WTC11 (cell line): ENCODE measurements at regions not wholly inside any gene's neighbourhood (a gene's known extent, or its start where the extent isn't known, plus 50 kb on each side); places are given as distances from the start of the nearest gene placed in this dataset.

ENCODE experiments used
- ATAC-seq: fragments of 200-7000 bp; cut with Tn5 transposase; 2 replicates; pipeline ENCODE4 v1.10.0; 2021; ENCODE audit warnings: mild to moderate bottlenecking, moderate library complexity
- CTCF ChIA-PET: fragments of 300-600 bp; sonication (Branson Sonifier 250); formaldehyde crosslinking; loops from one replicate; lab custom pipeline; 2021; ENCODE audit warnings: antibody characterized with exemption; lab: Charles Lee
- POLR2A ChIA-PET: fragments of 350-600 bp; sonication (Branson Sonifier 250); formaldehyde crosslinking; loops from one replicate; lab custom pipeline; 2021; ENCODE audit warnings: antibody characterized with exemption; lab: Charles Lee
- DNase-seq: peaks from one replicate; pipeline ENCODE4 v3.0.0; 2021; ENCODE audit warnings: low spot score
- H3K27ac Mint-ChIP-seq: 2 replicates; pipeline ENCODE4 v1.8.0; 2021; ENCODE audit warnings: mixed read lengths
- H3K27me3 Mint-ChIP-seq: 2 replicates; pipeline ENCODE4 v1.8.0; 2021; ENCODE audit warnings: low read depth, mild to moderate bottlenecking, moderate library complexity, mixed read lengths
- H3K36me3 Mint-ChIP-seq: 2 replicates; pipeline ENCODE4 v1.8.0; 2021; ENCODE audit warnings: mixed read lengths
- H3K4me1 Mint-ChIP-seq: 2 replicates; pipeline ENCODE4 v1.8.0; 2022; ENCODE audit warnings: mixed read lengths
- H3K4me3 Mint-ChIP-seq: 2 replicates; pipeline ENCODE4 v1.8.0; 2021; ENCODE audit warnings: mild to moderate bottlenecking, moderate library complexity, mixed read lengths
- H3K9me3 Mint-ChIP-seq: 2 replicates; pipeline ENCODE4 v1.8.0; 2021; ENCODE audit warnings: mixed read lengths
- ATF1 ChIP-seq: sonication (generic); formaldehyde crosslinking; IDR thresholded peaks from 2 replicates; pipeline ENCODE4 v1.8.1; 2023; ENCODE audit warnings: mild to moderate bottlenecking, moderate library complexity, missing genetic modification reagents
- ESRRA ChIP-seq: sonication (generic); formaldehyde crosslinking; IDR thresholded peaks from 2 replicates; pipeline ENCODE4 v1.8.1; 2022; ENCODE audit warnings: mild to moderate bottlenecking, missing genetic modification reagents, borderline replicate concordance
- FOXJ3 ChIP-seq: sonication (generic); formaldehyde crosslinking; IDR thresholded peaks from 2 replicates; pipeline ENCODE4 v1.9.0; 2021; ENCODE audit warnings: missing genetic modification reagents, mild to moderate bottlenecking, borderline replicate concordance
- GTF2I ChIP-seq: fragments of 250-450 bp; sonication (Bioruptor Pico); conservative IDR thresholded peaks from 2 replicates; pipeline ENCODE4 v1.4.0; 2021; ENCODE audit warnings: mild to moderate bottlenecking
- JAZF1 ChIP-seq: fragments of 250-450 bp; sonication (Bioruptor Pico); IDR thresholded peaks from 2 replicates; pipeline ENCODE4 v1.9.0; 2021; ENCODE audit warnings: moderate library complexity, mild to moderate bottlenecking, inconsistent platforms
- KAT7 ChIP-seq: sonication (generic); formaldehyde crosslinking; IDR thresholded peaks from 2 replicates; pipeline ENCODE4 v1.8.1; 2023; ENCODE audit warnings: missing genetic modification reagents, mild to moderate bottlenecking, borderline replicate concordance
- NR2C2 ChIP-seq: sonication (generic); formaldehyde crosslinking; IDR thresholded peaks from 2 replicates; pipeline ENCODE4 v1.8.0; 2022; ENCODE audit warnings: mild to moderate bottlenecking, missing genetic modification reagents
- NR3C1 ChIP-seq: sonication (generic); formaldehyde crosslinking; conservative IDR thresholded peaks from 2 replicates; pipeline ENCODE4 v1.8.1; 2023; ENCODE audit warnings: low read depth, mild to moderate bottlenecking, missing genetic modification reagents
- SMAD3 ChIP-seq: sonication (generic); formaldehyde crosslinking; IDR thresholded peaks from 2 replicates; pipeline ENCODE4 v1.8.0; 2022; ENCODE audit warnings: missing genetic modification reagents, mild to moderate bottlenecking, borderline replicate concordance
- SP1 ChIP-seq: sonication (generic); formaldehyde crosslinking; conservative IDR thresholded peaks from 2 replicates; pipeline ENCODE4 v1.8.1; 2022; ENCODE audit warnings: missing genetic modification reagents
- ZNF138 ChIP-seq: sonication (generic); formaldehyde crosslinking; conservative IDR thresholded peaks from 2 replicates; pipeline ENCODE4 v1.8.1; 2022; ENCODE audit warnings: mild to moderate bottlenecking, moderate library complexity, missing genetic modification reagents
- ZNF219 ChIP-seq: sonication (generic); formaldehyde crosslinking; IDR thresholded peaks from 2 replicates; pipeline ENCODE4 v1.8.0; 2023; ENCODE audit warnings: missing genetic modification reagents, mild to moderate bottlenecking, borderline replicate concordance
- ZNF232 ChIP-seq: sonication (generic); formaldehyde crosslinking; IDR thresholded peaks from 2 replicates; pipeline ENCODE4 v1.8.0; 2022; ENCODE audit warnings: mild to moderate bottlenecking, missing genetic modification reagents
- ZNF263 ChIP-seq: sonication (generic); formaldehyde crosslinking; IDR thresholded peaks from 2 replicates; pipeline ENCODE4 v1.8.1; 2022; ENCODE audit warnings: low read depth, mild to moderate bottlenecking, moderate library complexity, missing genetic modification reagents
- TF ChIP-seq, protein P1 (sequence below): sonication (generic); formaldehyde crosslinking; IDR thresholded peaks from 2 replicates; pipeline ENCODE4 v1.8.1; 2022; ENCODE audit warnings: mild to moderate bottlenecking, missing genetic modification reagents, moderate library complexity, borderline replicate concordance
- TF ChIP-seq, protein P2 (sequence below): sonication (generic); formaldehyde crosslinking; IDR thresholded peaks from 2 replicates; pipeline ENCODE4 v1.8.0; 2022; ENCODE audit warnings: mild to moderate bottlenecking, missing genetic modification reagents
- TF ChIP-seq, protein P3 (sequence below): fragments of 250-450 bp; sonication (Bioruptor Pico); IDR thresholded peaks from 2 replicates; pipeline ENCODE4 v1.8.0; 2021; ENCODE audit warnings: mild to moderate bottlenecking
- TF ChIP-seq, protein P4 (sequence below): sonication (generic); formaldehyde crosslinking; IDR thresholded peaks from 2 replicates; pipeline ENCODE4 v1.8.0; 2023; ENCODE audit warnings: missing genetic modification reagents
- TF ChIP-seq, protein P5 (sequence below): fragments of 250-450 bp; sonication (Bioruptor Pico); conservative IDR thresholded peaks from 2 replicates; pipeline ENCODE4 v1.9.0; 2021; ENCODE audit warnings: mild to moderate bottlenecking
- TF ChIP-seq, protein P6 (sequence below): sonication (generic); formaldehyde crosslinking; IDR thresholded peaks from 2 replicates; pipeline ENCODE4 v1.8.1; 2023; ENCODE audit warnings: mild to moderate bottlenecking, missing genetic modification reagents, moderate library complexity
- TF ChIP-seq, protein P7 (sequence below): sonication (generic); formaldehyde crosslinking; conservative IDR thresholded peaks from 2 replicates; pipeline ENCODE4 v1.8.1; 2022; ENCODE audit warnings: mild to moderate bottlenecking, missing genetic modification reagents
- TF ChIP-seq, protein P8 (sequence below): sonication (generic); formaldehyde crosslinking; IDR thresholded peaks from 2 replicates; pipeline ENCODE4 v1.8.1; 2023; ENCODE audit warnings: mild to moderate bottlenecking, missing genetic modification reagents

DNA sequence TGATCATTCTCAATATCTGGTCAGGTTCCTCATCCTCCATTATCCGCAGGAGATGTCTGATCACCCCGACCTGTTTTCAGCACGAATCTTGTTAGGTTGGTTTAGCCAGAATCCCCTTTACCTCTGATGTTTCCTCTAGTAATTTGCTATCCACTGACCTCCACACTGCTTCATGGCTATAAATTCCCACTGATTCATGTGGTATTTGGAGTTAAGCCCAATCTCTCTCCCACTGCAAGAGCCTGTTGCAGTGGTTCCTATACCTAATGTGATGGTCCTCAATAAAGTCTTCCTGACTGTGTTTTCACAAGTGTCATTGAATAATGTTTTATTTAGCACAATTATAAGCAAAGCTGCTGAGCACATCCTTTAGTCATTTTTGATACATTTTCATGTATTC, 124.8 kb upstream of the CNTN3 start:
- no peak for DNase-seq
- TF ChIP-seq SP1 (CRISPR knock-in tag) (no peak), GTF2I (CRISPR knock-in tag) (no peak), KAT7 (CRISPR knock-in tag) (no peak), ESRRA (CRISPR knock-in tag) (no peak), SMAD3 (no peak), ZNF263 (CRISPR knock-in tag) (no peak)
- TF ChIP-seq, protein P1, sequence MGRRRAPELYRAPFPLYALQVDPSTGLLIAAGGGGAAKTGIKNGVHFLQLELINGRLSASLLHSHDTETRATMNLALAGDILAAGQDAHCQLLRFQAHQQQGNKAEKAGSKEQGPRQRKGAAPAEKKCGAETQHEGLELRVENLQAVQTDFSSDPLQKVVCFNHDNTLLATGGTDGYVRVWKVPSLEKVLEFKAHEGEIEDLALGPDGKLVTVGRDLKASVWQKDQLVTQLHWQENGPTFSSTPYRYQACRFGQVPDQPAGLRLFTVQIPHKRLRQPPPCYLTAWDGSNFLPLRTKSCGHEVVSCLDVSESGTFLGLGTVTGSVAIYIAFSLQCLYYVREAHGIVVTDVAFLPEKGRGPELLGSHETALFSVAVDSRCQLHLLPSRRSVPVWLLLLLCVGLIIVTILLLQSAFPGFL (CRISPR knock-in tag): no peak
- TF ChIP-seq, protein P2, sequence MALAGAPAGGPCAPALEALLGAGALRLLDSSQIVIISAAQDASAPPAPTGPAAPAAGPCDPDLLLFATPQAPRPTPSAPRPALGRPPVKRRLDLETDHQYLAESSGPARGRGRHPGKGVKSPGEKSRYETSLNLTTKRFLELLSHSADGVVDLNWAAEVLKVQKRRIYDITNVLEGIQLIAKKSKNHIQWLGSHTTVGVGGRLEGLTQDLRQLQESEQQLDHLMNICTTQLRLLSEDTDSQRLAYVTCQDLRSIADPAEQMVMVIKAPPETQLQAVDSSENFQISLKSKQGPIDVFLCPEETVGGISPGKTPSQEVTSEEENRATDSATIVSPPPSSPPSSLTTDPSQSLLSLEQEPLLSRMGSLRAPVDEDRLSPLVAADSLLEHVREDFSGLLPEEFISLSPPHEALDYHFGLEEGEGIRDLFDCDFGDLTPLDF (CRISPR knock-in tag): no peak
- TF ChIP-seq, protein P3, sequence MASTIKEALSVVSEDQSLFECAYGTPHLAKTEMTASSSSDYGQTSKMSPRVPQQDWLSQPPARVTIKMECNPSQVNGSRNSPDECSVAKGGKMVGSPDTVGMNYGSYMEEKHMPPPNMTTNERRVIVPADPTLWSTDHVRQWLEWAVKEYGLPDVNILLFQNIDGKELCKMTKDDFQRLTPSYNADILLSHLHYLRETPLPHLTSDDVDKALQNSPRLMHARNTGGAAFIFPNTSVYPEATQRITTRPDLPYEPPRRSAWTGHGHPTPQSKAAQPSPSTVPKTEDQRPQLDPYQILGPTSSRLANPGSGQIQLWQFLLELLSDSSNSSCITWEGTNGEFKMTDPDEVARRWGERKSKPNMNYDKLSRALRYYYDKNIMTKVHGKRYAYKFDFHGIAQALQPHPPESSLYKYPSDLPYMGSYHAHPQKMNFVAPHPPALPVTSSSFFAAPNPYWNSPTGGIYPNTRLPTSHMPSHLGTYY (CRISPR knock-in tag): no peak
- CTCF ChIA-PET: no interaction called here
- POLR2A ChIA-PET: no interaction called here
- H3K27me3 Mint-ChIP-seq: no peaks in the 10 kb centered on the region
- H3K9me3 Mint-ChIP-seq: no peaks in the 10 kb centered on the region
- H3K36me3 Mint-ChIP-seq: no peaks in the 10 kb centered on the region
- no peak for ATAC-seq
- peaks cover 5% of the 10 kb centered on the region for H3K4me1 Mint-ChIP-seq
- H3K27ac Mint-ChIP-seq: no peak overlapping the region
- no peak overlapping the region for H3K4me3 Mint-ChIP-seq

DNA sequence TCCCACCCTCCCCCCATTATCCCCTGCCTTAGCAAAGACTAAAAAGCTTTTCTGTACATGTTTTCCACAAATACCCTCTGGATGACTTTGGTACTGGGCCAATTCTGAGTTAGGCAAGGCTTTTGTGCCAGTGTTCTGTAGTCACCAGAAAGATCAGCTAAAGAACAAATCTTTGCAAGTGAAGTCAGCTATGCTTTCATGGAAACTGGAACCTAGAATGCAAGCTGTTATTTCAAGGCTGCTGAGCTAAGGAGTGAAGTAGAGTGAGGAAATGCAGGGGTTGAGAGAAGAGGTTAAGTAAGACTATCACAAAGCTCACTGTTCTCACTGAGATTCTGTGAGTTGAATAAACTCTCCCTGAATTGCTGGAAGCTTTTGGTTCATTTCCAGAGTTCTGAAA, 107.8 kb upstream of the CNTN3 start:
- no peak for TF ChIP-seq JAZF1 (CRISPR knock-in tag)
- TF ChIP-seq ATF1 (CRISPR knock-in tag): no peak
- TF ChIP-seq NR3C1: no peak
- TF ChIP-seq ZNF138 (CRISPR knock-in tag): no peak
- TF ChIP-seq ZNF219 (CRISPR knock-in tag): no peak
- TF ChIP-seq FOXJ3: no peak
- TF ChIP-seq, protein P4, sequence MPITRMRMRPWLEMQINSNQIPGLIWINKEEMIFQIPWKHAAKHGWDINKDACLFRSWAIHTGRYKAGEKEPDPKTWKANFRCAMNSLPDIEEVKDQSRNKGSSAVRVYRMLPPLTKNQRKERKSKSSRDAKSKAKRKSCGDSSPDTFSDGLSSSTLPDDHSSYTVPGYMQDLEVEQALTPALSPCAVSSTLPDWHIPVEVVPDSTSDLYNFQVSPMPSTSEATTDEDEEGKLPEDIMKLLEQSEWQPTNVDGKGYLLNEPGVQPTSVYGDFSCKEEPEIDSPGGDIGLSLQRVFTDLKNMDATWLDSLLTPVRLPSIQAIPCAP (CRISPR knock-in tag): no peak
- TF ChIP-seq, protein P5, sequence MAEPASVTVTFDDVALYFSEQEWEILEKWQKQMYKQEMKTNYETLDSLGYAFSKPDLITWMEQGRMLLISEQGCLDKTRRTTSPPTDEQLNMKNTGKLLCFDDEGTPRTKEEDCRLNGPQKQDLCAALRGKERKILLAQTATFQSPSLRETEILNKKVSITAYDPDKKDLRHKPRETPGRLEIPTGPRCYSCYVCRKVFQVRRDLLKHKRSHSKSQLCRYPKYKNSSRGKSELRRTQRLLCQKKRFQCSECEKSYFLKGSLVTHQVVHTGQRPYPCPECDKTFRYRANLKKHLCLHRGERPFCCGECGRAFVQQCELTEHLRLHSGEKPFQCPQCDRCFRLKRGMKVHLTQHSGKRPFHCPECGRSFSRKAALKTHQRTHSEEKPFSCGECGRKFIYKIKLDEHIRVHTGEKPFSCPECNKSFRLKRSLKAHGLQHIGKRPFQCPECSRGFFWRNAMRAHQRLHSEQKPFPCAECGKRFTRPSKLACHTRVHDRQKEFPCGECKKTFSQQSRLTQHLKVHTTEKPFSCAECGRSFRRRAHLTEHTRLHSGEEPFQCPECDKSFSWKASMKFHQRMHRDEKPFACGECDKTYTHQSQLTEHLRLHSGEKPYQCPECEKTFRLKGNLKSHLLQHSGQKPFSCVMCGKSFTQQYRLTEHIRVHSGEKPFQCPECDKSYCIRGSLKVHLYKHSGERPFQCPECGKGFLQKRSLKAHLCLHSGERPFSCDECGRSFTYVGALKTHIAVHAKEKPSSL: no peak
- TF ChIP-seq ZNF232: no peak
- TF ChIP-seq, protein P6, sequence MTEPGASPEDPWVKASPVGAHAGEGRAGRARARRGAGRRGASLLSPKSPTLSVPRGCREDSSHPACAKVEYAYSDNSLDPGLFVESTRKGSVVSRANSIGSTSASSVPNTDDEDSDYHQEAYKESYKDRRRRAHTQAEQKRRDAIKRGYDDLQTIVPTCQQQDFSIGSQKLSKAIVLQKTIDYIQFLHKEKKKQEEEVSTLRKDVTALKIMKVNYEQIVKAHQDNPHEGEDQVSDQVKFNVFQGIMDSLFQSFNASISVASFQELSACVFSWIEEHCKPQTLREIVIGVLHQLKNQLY (CRISPR knock-in tag): no peak
- TF ChIP-seq, protein P7, sequence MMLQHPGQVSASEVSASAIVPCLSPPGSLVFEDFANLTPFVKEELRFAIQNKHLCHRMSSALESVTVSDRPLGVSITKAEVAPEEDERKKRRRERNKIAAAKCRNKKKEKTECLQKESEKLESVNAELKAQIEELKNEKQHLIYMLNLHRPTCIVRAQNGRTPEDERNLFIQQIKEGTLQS: no peak
- TF ChIP-seq, protein P8, sequence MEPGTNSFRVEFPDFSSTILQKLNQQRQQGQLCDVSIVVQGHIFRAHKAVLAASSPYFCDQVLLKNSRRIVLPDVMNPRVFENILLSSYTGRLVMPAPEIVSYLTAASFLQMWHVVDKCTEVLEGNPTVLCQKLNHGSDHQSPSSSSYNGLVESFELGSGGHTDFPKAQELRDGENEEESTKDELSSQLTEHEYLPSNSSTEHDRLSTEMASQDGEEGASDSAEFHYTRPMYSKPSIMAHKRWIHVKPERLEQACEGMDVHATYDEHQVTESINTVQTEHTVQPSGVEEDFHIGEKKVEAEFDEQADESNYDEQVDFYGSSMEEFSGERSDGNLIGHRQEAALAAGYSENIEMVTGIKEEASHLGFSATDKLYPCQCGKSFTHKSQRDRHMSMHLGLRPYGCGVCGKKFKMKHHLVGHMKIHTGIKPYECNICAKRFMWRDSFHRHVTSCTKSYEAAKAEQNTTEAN: no peak
- TF ChIP-seq NR2C2 (CRISPR knock-in tag): no peak
- ChIA-PET CTCF (no interaction called here), POLR2A (no interaction called here)
- ATAC-seq (no peak), DNase-seq (no peak)
- H3K36me3 Mint-ChIP-seq: no peaks in the 10 kb centered on the region
- no peak overlapping the region for H3K4me3 Mint-ChIP-seq
- H3K4me1 Mint-ChIP-seq: no peaks in the 10 kb centered on the region
- no peaks in the 10 kb centered on the region for H3K9me3 Mint-ChIP-seq
- no peaks in the 10 kb centered on the region for H3K27me3 Mint-ChIP-seq
- no peak overlapping the region for H3K27ac Mint-ChIP-seq
